ENCODE measurements at regions not wholly inside any gene's neighbourhood (a gene's known extent, or its start where the extent isn't known, plus 50 kb on each side); places are given as distances from the start of the nearest gene placed in this dataset.

DNA sequence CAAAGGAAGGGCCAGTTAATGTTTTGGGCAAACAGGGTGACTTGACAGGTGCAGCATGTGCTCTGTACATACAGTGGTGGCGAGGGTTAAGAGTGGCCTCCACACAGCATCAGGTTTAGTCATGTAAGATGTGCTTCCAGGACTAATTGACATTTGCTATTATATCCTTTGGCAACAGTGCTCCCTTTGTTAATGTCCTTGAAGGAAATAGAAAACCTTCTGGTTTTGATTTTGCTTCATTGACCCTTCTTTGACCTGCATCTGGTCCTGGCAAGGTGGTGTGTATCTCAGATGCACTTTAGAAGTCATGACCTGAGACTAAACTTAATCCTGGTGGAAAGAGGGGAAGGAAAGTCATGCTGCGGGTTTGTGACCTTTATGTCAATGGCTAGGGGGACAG, 440.0 kb downstream of the ENC1 start:
- TF ChIP-seq, protein P1, sequence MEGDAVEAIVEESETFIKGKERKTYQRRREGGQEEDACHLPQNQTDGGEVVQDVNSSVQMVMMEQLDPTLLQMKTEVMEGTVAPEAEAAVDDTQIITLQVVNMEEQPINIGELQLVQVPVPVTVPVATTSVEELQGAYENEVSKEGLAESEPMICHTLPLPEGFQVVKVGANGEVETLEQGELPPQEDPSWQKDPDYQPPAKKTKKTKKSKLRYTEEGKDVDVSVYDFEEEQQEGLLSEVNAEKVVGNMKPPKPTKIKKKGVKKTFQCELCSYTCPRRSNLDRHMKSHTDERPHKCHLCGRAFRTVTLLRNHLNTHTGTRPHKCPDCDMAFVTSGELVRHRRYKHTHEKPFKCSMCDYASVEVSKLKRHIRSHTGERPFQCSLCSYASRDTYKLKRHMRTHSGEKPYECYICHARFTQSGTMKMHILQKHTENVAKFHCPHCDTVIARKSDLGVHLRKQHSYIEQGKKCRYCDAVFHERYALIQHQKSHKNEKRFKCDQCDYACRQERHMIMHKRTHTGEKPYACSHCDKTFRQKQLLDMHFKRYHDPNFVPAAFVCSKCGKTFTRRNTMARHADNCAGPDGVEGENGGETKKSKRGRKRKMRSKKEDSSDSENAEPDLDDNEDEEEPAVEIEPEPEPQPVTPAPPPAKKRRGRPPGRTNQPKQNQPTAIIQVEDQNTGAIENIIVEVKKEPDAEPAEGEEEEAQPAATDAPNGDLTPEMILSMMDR (IDR thresholded peaks at IDR 0.05), result no peak
- TF ChIP-seq POLR2AphosphoS5 (IDR thresholded peaks at IDR 0.05) (no peak), POLR2A (IDR thresholded peaks at IDR 0.05) (no peak)
